ENCODE measurements at regions not wholly inside any gene's neighbourhood (a gene's known extent, or its start where the extent isn't known, plus 50 kb on each side); places are given as distances from the start of the nearest gene placed in this dataset.

GRCh38 chr21:15390049-15390448 lies 325.2 kb upstream of the NRIP1 start:
- DNase-seq (no peak), ATAC-seq (no peak)
- Mint-ChIP-seq H3K4me1 (no peaks in the 10 kb centered on the region), H3K9me3 (peaks cover 0 to 2% of the 10 kb centered on the region in 2 donors), H3K27me3 (ENCODE audit: low read depth in 2 of 2) (peaks cover 3 to 6% of the 10 kb centered on the region in 2 donors), H3K36me3 (no peaks in the 10 kb centered on the region), H3K27ac (no peak overlapping the region), H3K4me3 (no peak overlapping the region)
- Histone ChIP-seq H3K36me3 (ENCODE audit: control insufficient read depth, insufficient read depth, low read length) (no peaks in the 10 kb centered on the region), H3K4me1 (ENCODE audit: control insufficient read depth, insufficient read depth, low read length) (no peaks in the 10 kb centered on the region), H3K9me3 (ENCODE audit: control insufficient read depth, insufficient read depth, low read length) (no peaks in the 10 kb centered on the region), H3K27me3 (ENCODE audit: control insufficient read depth, insufficient read depth, low read length) (no peaks in the 10 kb centered on the region), H3K4me3 (ENCODE audit: low read length) (no peak overlapping the region), H3K27ac (ENCODE audit: low read length) (no peak overlapping the region)
- no peak for TF ChIP-seq CTCF (IDR thresholded peaks at IDR 0.05)
- WGBS (ENCODE audit: insufficient coverage) = 70% methylated on average over 1 of the region's 2 CpGs
- intact Hi-C loops (cut with micrococcal nuclease) = no loop called here

- Histone ChIP-seq H3K27me3 (ENCODE audit: control insufficient read depth, insufficient read depth, low read length) (no peaks in the 10 kb centered on the region), H3K27ac (ENCODE audit: low read length) (no peak overlapping the region), H3K9me3 (ENCODE audit: control insufficient read depth, insufficient read depth, low read length) (no peaks in the 10 kb centered on the region), H3K4me3 (ENCODE audit: low read length) (no peak overlapping the region), H3K36me3 (ENCODE audit: control insufficient read depth, insufficient read depth, low read length) (no peaks in the 10 kb centered on the region), H3K4me1 (ENCODE audit: control insufficient read depth, insufficient read depth, low read length) (no peaks in the 10 kb centered on the region)
- intact Hi-C loops (cut with micrococcal nuclease) = no loop called here
- 84% methylated on average over 2 of the region's 2 CpGs for WGBS (ENCODE audit: insufficient coverage)
- H3K9me3 Mint-ChIP-seq = peaks cover 0 to 4% of the 10 kb centered on the region in 2 donors
- no peak for ATAC-seq
- no peak overlapping the region for H3K27ac Mint-ChIP-seq
- H3K4me1 Mint-ChIP-seq = no peaks in the 10 kb centered on the region
- no peak overlapping the region for H3K4me3 Mint-ChIP-seq
- no peak for TF ChIP-seq CTCF (IDR thresholded peaks at IDR 0.05)
- peaks cover 0 to 7% of the 10 kb centered on the region in 2 donors for H3K27me3 Mint-ChIP-seq (ENCODE audit: low read depth in 2 of 2)
- DNase-seq = no peak
- H3K36me3 Mint-ChIP-seq = no peaks in the 10 kb centered on the region
These were observed 332.5 kb upstream of the NRIP1 start for GRCh38 chr21:15397258-15397657.

- WGBS (ENCODE audit: insufficient coverage) = 92% methylated on average over 1 of the region's 1 CpG
These were observed 328.9 kb upstream of the USP25 start for GRCh38 chr21:15400905-15401304.

More at GRCh38 chr21:15400905-15401304, 328.9 kb upstream of the USP25 start:
- H3K27me3 Mint-ChIP-seq (ENCODE audit: low read depth in 2 of 2) = no peaks in the 10 kb centered on the region
- intact Hi-C loops (cut with micrococcal nuclease) = no loop called here
- no peaks in the 10 kb centered on the region for H3K9me3 ChIP-seq (ENCODE audit: control insufficient read depth, insufficient read depth, low read length)
- peaks cover 0 to 2% of the 10 kb centered on the region in 2 donors for H3K9me3 Mint-ChIP-seq
- H3K4me3 ChIP-seq (ENCODE audit: low read length) = no peak overlapping the region
- H3K27ac Mint-ChIP-seq = no peak overlapping the region
- H3K36me3 Mint-ChIP-seq = peaks cover 5% of the 10 kb centered on the region
- no peak overlapping the region for H3K27ac ChIP-seq (ENCODE audit: low read length)
- no peaks in the 10 kb centered on the region for H3K4me1 ChIP-seq (ENCODE audit: control insufficient read depth, insufficient read depth, low read length)
- no peak for DNase-seq
- no peak overlapping the region for H3K4me3 Mint-ChIP-seq
- no peak for ATAC-seq
- no peaks in the 10 kb centered on the region for H3K27me3 ChIP-seq (ENCODE audit: control insufficient read depth, insufficient read depth, low read length)
- TF ChIP-seq CTCF (IDR thresholded peaks at IDR 0.05) = no peak
- H3K36me3 ChIP-seq (ENCODE audit: control insufficient read depth, insufficient read depth, low read length) = no peaks in the 10 kb centered on the region
- H3K4me1 Mint-ChIP-seq = no peaks in the 10 kb centered on the region
